ENCODE measurements at regions not wholly inside any gene's neighbourhood (a gene's known extent, or its start where the extent isn't known, plus 50 kb on each side); places are given as distances from the start of the nearest gene placed in this dataset.
"Not testable (repeated sequence)": the region's sequence is repeated elsewhere in the genome, so short reads cannot be mapped to it uniquely, and the experiment has no call there.

DNA sequence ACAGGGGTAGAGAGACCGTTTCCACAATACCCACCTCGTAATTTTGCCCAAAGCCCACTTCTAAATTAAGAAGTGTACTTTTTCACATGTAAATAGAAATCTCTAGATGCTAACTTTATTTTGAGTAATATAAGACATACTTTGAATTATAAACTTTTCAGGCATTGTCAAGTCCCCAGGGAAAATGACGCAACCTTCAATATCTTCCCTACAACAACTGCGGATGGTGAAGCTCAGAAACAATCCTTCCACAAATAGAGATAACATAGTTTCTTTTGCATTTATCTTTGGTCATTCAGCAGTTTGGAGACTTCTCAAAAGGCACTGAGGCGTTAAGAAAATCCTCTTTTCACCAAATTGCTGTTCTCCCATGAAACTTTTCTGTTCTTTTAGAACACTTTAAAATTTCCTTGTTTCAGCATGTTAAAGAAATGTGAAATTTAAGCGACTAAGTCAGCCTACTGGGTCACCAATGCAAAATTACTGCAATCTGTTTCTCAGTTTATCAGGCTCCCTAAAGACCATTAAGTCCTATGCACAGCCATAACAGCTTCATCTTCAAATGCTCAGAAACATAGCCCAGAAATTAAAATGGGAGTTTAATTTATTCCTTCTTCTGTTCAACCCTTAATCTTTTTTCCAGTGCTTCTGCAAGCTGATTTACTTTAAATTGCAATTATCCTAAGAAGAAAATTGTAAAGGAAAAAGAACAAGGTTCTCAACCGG lies 118.3 kb upstream of the DNAJC10 start:
- H3K27me3 Mint-ChIP-seq, result no peaks in the 10 kb centered on the region
- no peaks in the 10 kb centered on the region for H3K36me3 Mint-ChIP-seq
- no peak overlapping the region for H3K27ac Mint-ChIP-seq
- no peaks in the 10 kb centered on the region for H3K9me3 Mint-ChIP-seq
- no peak for DNase-seq
- no peaks in the 10 kb centered on the region for H3K4me1 Mint-ChIP-seq
- H3K4me3 Mint-ChIP-seq, result no peak overlapping the region
- CTCF ChIA-PET, result no interaction called here

DNA sequence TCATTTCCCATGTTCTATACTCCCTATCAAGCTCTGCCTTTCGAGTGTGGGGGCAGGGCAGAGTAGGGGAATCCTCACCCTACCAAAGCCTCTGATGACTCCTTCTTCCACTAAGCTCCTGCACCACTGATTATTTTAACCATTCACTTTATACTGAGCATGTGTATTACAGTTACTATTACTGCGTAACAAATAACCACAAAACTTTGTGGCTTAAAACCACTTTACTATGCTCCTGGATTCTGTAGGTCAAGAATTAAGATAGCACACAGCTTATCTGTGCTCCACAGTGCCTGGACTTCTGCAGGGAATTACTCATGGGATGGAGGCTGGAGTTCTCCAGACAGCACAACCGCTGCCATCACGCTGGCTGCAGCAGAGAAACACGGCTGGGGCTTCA lies 117.4 kb upstream of the DNAJC10 start:
- H3K4me3 Mint-ChIP-seq, result no peak overlapping the region

DNA sequence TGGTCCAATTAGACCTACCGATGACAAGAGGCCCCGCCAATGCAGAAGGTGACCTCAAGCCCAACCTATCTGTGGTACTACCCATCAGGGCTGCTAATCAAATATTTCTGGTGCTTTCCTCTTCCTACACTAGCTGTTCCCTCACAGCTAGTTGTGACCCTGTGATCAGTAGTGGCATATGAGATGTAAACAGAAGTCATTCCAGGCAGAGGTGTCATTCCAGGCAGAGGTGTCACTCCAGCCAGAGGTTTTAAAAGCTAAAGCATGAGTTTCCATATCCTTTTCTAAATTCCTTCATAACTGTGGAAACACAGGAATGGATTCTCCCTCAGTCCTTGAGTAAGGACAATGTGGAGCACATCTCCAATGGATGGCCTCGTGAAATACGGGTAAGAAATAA lies 110.9 kb upstream of the DNAJC10 start:
- Mint-ChIP-seq H3K9me3 (no peaks in the 10 kb centered on the region), H3K27ac (no peak overlapping the region), H3K27me3 (no peaks in the 10 kb centered on the region), H3K4me1 (no peaks in the 10 kb centered on the region), H3K4me3 (no peak overlapping the region), H3K36me3 (no peaks in the 10 kb centered on the region)
- CTCF ChIA-PET, result no interaction called here
- DNase-seq, result no peak

More for the DNA sequence above, 117.4 kb upstream of the DNAJC10 start:
- DNase-seq, result no peak
- no peaks in the 10 kb centered on the region for H3K9me3 Mint-ChIP-seq
- H3K36me3 Mint-ChIP-seq, result no peaks in the 10 kb centered on the region
- CTCF ChIA-PET, result no interaction called here
- H3K27ac Mint-ChIP-seq, result no peak overlapping the region
- no peaks in the 10 kb centered on the region for H3K27me3 Mint-ChIP-seq
- H3K4me1 Mint-ChIP-seq, result no peaks in the 10 kb centered on the region

DNA sequence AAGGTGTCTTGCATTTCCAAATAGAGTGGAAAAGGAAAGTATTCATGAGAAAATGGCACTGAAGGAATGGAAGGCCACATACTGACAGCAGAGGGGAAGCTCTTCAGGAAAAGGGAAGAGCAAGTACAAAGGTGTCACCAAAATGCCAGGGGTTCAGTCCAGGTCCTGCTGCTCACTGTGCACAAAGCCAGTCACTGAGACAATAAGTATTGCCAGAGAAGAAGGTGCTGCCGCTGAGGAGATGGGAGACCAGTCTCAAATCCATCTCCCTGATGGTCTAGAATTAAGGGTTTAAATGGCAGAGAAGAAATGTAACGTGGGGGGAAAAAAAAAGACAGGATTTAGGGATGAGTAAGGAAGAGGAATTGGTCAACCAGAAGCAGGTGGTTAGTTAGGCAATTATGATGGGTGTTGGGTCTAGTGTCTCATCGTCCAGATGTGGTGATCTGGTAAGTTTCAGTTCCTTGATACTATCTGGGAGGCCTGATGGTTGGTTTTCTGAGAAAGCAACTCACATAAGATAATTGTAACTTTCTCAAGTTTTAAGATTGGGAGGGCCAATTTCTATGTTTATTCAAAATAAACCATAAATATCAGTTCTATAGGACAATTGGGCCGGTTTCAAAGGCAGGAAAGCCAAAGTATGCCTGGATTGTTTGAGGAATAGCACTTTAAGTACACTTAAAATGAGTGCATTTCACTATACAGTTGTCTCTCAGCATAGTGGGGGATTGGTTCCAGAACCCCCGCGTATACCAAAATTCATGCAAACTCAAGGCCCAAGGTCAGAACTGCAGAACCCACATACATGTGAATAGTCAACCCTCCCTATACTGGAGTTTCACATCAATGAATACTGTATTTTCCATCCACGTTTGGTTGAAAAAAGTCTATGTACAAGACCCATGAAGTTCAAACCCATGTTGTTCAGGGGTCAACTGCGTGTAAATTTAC lies 109.1 kb upstream of the DNAJC10 start:
- Mint-ChIP-seq H3K36me3 (no peaks in the 10 kb centered on the region), H3K27ac (no peak overlapping the region), H3K4me1 (no peaks in the 10 kb centered on the region), H3K4me3 (no peak overlapping the region), H3K9me3 (no peaks in the 10 kb centered on the region), H3K27me3 (no peaks in the 10 kb centered on the region)
- CTCF ChIA-PET, result no interaction called here
- no peak for DNase-seq

DNA sequence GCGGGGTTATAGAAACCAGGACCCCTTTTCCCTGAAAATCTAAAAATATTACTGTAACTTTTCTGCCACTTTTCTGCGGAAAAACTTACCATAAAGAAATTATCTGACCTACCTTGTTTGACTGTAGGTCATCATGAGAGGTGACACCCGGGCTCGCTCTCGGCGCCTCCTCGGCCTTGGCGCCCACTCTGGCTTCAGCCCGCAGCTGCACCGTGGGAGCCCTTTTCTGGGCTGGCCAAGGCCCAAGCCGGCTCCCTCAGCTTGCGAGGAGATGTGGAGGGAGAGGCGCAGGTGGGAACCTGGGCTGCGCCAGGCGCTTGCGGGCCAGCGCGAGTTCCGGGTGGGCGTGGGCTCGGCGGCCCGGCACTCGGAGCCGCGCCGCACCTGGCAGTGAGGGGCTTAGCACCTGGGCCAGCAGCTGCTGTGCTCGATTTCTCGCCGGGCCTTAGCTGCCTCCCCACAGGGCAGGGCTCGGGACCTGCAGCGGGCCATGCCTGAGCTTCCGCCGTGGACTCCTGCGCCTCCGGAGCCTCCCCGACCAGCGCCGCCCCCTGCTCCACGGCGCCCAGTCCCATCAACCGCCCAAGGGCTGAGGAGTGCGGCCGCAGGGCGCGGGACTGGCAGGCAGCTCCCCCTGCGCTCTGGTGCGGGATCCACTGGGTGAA lies 107.7 kb upstream of the DNAJC10 start:
- no peak overlapping the region for H3K27ac Mint-ChIP-seq
- H3K9me3 Mint-ChIP-seq, result no peaks in the 10 kb centered on the region
- no peaks in the 10 kb centered on the region for H3K4me1 Mint-ChIP-seq
- H3K4me3 Mint-ChIP-seq, result no peak overlapping the region
- H3K27me3 Mint-ChIP-seq, result no peaks in the 10 kb centered on the region
- CTCF ChIA-PET, result no interaction called here
- H3K36me3 Mint-ChIP-seq, result no peaks in the 10 kb centered on the region
- no peak for DNase-seq

DNA sequence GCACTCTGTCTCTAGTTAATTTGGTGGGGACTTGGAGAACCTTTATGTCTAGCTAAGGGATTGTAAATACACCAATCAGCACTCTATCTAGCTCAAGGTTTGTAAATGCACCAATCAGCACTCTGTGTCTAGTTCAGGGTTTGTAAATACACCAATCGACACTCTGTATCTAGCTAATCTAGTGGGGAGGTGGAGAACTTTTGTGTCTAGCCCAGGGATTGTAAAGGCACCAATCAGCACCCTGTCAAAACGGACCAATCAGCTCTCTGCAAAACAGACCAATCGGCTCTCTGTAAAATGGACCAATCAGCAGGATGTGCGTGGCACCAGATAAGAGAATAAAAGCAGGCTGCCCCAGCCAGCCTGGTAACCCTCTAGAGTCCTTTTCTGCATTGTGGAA lies 107.1 kb upstream of the DNAJC10 start:
- not testable (repeated sequence) for H3K36me3 Mint-ChIP-seq, H3K27ac Mint-ChIP-seq, H3K27me3 Mint-ChIP-seq

DNA sequence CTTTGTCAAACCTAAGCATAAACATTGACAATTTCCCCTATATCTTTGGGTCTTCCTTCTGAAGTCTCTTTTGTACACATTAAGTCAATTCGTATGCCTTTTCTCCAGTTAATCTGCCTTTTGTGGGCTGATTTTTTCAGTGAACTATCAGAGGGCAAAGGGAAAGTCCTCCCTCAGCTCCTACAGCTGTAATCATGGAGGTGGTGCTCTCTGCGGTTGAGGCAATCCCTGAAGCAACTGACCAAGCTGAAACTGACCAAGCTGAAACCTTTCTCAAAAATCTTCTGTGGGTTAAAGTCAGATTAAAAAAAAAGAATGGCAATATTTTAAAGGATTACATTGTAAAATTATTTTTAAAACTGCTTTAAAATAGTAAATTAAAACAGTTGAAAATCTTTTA lies 105.8 kb upstream of the DNAJC10 start:
- no peak overlapping the region for H3K27ac Mint-ChIP-seq
- H3K4me3 Mint-ChIP-seq, result no peak overlapping the region
- CTCF ChIA-PET, result no interaction called here
- no peaks in the 10 kb centered on the region for H3K4me1 Mint-ChIP-seq
- no peaks in the 10 kb centered on the region for H3K9me3 Mint-ChIP-seq
- DNase-seq, result no peak
- no peaks in the 10 kb centered on the region for H3K27me3 Mint-ChIP-seq
- H3K36me3 Mint-ChIP-seq, result no peaks in the 10 kb centered on the region

More for the DNA sequence above, 107.1 kb upstream of the DNAJC10 start:
- CTCF ChIA-PET, H3K9me3 Mint-ChIP-seq, H3K4me1 Mint-ChIP-seq, H3K4me3 Mint-ChIP-seq, DNase-seq: not testable (repeated sequence)

DNA sequence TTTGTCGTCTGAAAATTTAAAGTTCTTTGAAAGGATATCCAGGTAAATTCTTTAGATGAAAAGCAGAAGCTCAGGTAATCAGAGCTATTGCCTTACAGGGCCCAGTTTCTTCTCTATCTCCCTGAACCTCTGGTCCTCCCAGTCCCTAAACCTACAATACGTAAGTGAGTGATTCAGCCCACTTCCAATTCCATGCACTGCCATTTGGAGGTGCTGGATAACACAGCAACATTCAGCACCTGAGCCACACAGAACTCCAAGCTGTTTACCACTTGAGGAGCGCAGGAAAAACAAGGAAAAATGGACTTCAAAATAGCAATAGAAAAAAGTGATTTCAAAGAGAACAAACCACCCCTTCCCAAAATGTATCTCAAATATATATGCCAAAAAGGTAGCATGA lies 105.0 kb upstream of the DNAJC10 start:
- DNase-seq, result no peak
- no peaks in the 10 kb centered on the region for H3K4me1 Mint-ChIP-seq
- H3K4me3 Mint-ChIP-seq, result no peak overlapping the region
- CTCF ChIA-PET, result no interaction called here
- no peaks in the 10 kb centered on the region for H3K9me3 Mint-ChIP-seq
- H3K36me3 Mint-ChIP-seq, result no peaks in the 10 kb centered on the region
- no peaks in the 10 kb centered on the region for H3K27me3 Mint-ChIP-seq
- H3K27ac Mint-ChIP-seq, result no peak overlapping the region

DNA sequence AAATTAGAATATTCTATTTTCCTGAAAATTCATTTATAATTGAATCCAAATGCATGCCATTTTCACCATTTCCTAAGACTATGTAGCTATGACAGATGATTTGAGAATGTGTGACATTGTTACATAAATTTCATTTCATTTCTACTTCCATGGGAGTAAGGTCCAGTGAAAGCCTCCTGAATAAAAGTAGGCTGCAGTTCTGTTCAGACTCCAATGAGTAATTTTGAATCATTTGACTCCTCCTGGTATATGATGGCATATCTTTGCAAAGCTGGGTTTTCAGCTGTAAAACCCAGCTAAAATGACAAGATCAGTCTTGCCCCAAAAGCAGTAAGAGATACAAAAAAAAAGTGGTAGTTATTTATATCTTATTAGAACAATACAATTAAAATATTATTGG lies 101.0 kb upstream of the DNAJC10 start:
- Mint-ChIP-seq H3K27ac (no peak overlapping the region), H3K27me3 (no peaks in the 10 kb centered on the region), H3K4me1 (no peaks in the 10 kb centered on the region), H3K4me3 (no peak overlapping the region), H3K9me3 (no peaks in the 10 kb centered on the region), H3K36me3 (no peaks in the 10 kb centered on the region)
- no peak for DNase-seq
- CTCF ChIA-PET, result no interaction called here

DNA sequence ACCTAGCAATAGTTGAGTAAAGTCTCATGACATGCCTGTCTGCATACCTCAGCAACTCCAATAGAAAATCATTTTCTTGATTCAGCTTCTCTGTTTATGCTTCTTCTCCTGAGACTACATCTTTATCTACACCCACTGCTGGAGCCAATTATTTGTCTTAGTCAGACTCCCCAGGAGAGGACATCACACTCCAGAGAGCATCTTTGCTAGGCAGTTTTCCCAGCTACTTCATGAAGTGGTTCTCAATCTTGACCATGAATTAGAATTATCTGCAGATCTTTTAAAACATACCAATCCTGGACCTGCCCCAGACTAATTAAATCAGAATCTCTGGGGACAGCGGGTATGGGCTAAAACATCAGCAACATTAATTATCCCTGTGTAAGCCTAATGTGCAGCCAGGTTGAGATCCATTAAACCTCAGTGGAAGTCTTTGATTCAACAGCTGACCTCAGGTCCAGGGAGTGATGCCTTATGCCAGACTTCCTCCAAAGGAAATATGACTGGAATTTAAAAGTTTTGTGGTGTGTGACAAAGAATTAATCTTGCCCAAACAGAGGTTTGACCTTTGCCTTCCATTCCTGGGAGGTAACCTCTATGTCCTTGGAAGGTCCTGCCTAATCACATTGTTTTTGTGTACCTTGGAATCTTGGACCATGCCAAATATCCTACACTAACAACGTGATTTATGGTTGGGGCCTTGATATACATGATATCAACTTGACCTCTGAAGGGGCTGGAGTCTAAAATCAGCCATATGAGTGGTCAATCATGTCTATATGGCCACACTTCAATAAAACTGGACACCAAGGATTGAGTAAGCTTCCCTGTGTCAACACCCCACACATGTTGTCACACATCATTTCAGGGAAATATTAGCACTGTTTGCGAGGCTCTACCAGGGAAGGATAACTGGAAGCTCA lies 99.3 kb upstream of the DNAJC10 start:
- H3K4me1 Mint-ChIP-seq, result no peaks in the 10 kb centered on the region
- H3K27me3 Mint-ChIP-seq, result no peaks in the 10 kb centered on the region
- CTCF ChIA-PET, result no interaction called here
- no peak overlapping the region for H3K4me3 Mint-ChIP-seq
- DNase-seq, result no peak
- no peak overlapping the region for H3K27ac Mint-ChIP-seq
- no peaks in the 10 kb centered on the region for H3K9me3 Mint-ChIP-seq
- H3K36me3 Mint-ChIP-seq, result no peaks in the 10 kb centered on the region

DNA sequence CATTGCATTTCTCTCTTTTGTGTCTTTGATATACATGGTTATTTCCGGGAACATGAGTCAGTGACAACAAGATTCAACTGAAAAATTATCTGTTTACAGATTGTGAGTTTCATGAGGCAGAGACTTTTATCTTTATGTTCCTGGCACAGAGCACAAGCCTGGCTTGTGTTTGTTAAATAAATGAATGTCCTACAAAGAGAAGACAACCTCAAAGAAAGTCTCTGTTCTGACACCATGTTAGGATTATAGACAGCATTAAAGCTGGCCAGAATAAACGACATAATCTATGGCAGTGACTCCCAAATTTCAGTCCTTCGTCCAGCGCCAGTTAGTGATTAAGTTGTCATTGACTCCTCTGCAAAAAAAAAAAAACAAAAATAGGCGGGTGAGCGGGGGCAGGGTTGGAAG lies 97.4 kb upstream of the DNAJC10 start:
- CTCF ChIA-PET, result no interaction called here
- Mint-ChIP-seq H3K27me3 (no peaks in the 10 kb centered on the region), H3K4me1 (no peaks in the 10 kb centered on the region), H3K27ac (no peak overlapping the region), H3K9me3 (no peaks in the 10 kb centered on the region), H3K4me3 (no peak overlapping the region), H3K36me3 (no peaks in the 10 kb centered on the region)
- no peak for DNase-seq

DNA sequence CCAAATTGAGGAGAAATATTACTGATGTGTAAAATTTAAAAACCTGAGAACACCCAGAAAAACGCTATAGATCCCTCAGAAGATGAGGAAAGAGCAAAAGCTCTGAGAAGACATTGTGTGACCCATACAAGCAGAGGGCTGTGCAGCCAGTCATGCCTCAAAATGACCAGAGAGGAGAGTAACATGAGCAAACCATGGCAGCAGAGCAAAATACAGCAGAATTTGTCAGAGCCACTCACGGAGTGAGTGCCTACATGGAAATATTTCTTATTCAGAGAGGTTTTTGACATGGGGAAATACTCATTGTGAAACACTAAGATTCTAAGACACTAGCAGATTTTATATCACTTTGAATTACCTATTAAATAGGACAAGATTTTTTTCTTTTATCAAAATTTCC lies 96.8 kb upstream of the DNAJC10 start:
- Mint-ChIP-seq H3K9me3 (no peaks in the 10 kb centered on the region), H3K36me3 (no peaks in the 10 kb centered on the region), H3K27me3 (no peaks in the 10 kb centered on the region), H3K27ac (no peak overlapping the region), H3K4me3 (no peak overlapping the region), H3K4me1 (no peaks in the 10 kb centered on the region)
- CTCF ChIA-PET, result no interaction called here
- DNase-seq, result no peak

DNA sequence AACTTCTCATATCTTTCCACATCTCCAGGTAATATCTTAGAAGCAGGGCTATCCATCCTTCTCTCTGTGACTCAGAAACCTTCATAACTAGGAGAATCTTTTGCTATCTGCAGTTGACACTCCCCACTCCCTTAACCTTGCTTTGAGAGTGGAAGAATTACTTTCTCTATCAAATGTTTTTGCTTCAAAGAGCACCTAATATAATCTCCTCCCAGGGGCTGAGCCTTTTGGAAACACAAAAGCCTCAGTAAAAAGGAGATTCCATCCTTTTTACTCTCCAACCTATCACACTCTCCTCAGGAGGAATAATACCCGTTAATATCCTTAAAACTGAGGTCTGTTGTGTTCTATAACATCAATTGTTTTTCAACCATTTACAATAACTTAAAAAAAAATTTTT lies 94.9 kb upstream of the DNAJC10 start:
- H3K36me3 Mint-ChIP-seq, result no peaks in the 10 kb centered on the region
- no peaks in the 10 kb centered on the region for H3K27me3 Mint-ChIP-seq
- no peaks in the 10 kb centered on the region for H3K9me3 Mint-ChIP-seq
- CTCF ChIA-PET, result no interaction called here
- H3K4me1 Mint-ChIP-seq, result no peaks in the 10 kb centered on the region
- no peak overlapping the region for H3K4me3 Mint-ChIP-seq
- DNase-seq, result no peak
- H3K27ac Mint-ChIP-seq, result no peak overlapping the region

DNA sequence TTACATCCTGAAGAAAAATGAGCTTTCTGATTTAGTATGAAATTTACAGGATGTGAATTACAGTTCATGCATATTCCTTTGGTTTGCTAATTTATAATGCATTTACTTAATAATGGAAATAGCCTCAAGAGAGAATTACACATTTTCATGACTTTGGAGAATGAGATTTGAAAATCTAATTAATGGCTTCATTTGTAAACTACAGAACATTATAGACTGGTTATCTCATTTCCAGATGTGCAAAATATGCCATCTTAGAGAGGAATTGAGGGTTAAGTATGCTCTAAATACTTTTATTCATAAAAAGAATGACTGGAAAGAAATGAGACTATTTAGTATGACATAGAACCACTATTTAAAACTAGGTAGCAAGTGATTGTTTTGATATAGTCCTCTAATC lies 94.2 kb upstream of the DNAJC10 start:
- H3K4me3 Mint-ChIP-seq, result no peak overlapping the region
- no peak for DNase-seq
- H3K27ac Mint-ChIP-seq, result no peak overlapping the region
- CTCF ChIA-PET, result no interaction called here
- no peaks in the 10 kb centered on the region for H3K36me3 Mint-ChIP-seq
- no peaks in the 10 kb centered on the region for H3K4me1 Mint-ChIP-seq
- no peaks in the 10 kb centered on the region for H3K27me3 Mint-ChIP-seq
- no peaks in the 10 kb centered on the region for H3K9me3 Mint-ChIP-seq
